DMS153 treated with DMSO at 0.1 percent for 48 hours (cell line): ENCODE measurements at regions not wholly inside any gene's neighbourhood (a gene's known extent, or its start where the extent isn't known, plus 50 kb on each side); places are given as distances from the start of the nearest gene placed in this dataset.

ENCODE experiments used
- DNase-seq: peaks from one replicate; lab custom pipeline; 2025; ENCODE audit not compliant: unreplicated experiment; lab: John Stamatoyannopoulos, UW

GRCh38 chr1:106022312-106022902 lies 1034.1 kb upstream of the PRMT6 start:
- DNase-seq: peak; percentile 11

- DNase-seq: no peak
These were observed 1028.6 kb upstream of the PRMT6 start for GRCh38 chr1:106027871-106028270.

- DNase-seq: no peak
These were observed 1018.9 kb upstream of the PRMT6 start for GRCh38 chr1:106037526-106037925.

GRCh38 chr1:106038260-106038659 lies 1018.2 kb upstream of the PRMT6 start:
- no peak for DNase-seq

GRCh38 chr1:106043971-106044370 lies 1012.5 kb upstream of the PRMT6 start:
- DNase-seq: no peak

GRCh38 chr1:106047210-106047609 lies 1009.3 kb upstream of the PRMT6 start:
- DNase-seq: no peak

GRCh38 chr1:106049595-106049994 lies 1006.9 kb upstream of the PRMT6 start:
- no peak for DNase-seq

GRCh38 chr1:106055855-106056254 lies 1000.6 kb upstream of the PRMT6 start:
- DNase-seq: no peak

GRCh38 chr1:106061586-106062495 lies 994.6 kb upstream of the PRMT6 start:
- no peak for DNase-seq

- DNase-seq: peak; percentile 96
These were observed 993.0 kb upstream of the PRMT6 start for GRCh38 chr1:106063510-106063909.

- no peak for DNase-seq
These were observed 983.4 kb upstream of the PRMT6 start for GRCh38 chr1:106072909-106073600.

GRCh38 chr1:106080608-106081325 lies 975.7 kb upstream of the PRMT6 start:
- DNase-seq: no peak

- no peak for DNase-seq
These were observed 945.4 kb upstream of the PRMT6 start for GRCh38 chr1:106111044-106111443.

GRCh38 chr1:106113851-106114250 lies 942.6 kb upstream of the PRMT6 start:
- no peak for DNase-seq

- no peak for DNase-seq
These were observed 935.7 kb upstream of the PRMT6 start for GRCh38 chr1:106120789-106121188.

GRCh38 chr1:106121728-106122127 lies 934.7 kb upstream of the PRMT6 start:
- DNase-seq: no peak

- DNase-seq: no peak
These were observed 921.9 kb upstream of the PRMT6 start for GRCh38 chr1:106134561-106134960.

- DNase-seq: peak; percentile 95
These were observed 883.4 kb upstream of the PRMT6 start for GRCh38 chr1:106173101-106173500.

- DNase-seq: no peak
These were observed 877.7 kb upstream of the PRMT6 start for GRCh38 chr1:106178791-106179190.

- no peak for DNase-seq
These were observed 874.6 kb upstream of the PRMT6 start for GRCh38 chr1:106181866-106182265.

GRCh38 chr1:106185089-106185488 lies 871.4 kb upstream of the PRMT6 start:
- DNase-seq: no peak
